ENCODE measurements at regions not wholly inside any gene's neighbourhood (a gene's known extent, or its start where the extent isn't known, plus 50 kb on each side); places are given as distances from the start of the nearest gene placed in this dataset.

DNA sequence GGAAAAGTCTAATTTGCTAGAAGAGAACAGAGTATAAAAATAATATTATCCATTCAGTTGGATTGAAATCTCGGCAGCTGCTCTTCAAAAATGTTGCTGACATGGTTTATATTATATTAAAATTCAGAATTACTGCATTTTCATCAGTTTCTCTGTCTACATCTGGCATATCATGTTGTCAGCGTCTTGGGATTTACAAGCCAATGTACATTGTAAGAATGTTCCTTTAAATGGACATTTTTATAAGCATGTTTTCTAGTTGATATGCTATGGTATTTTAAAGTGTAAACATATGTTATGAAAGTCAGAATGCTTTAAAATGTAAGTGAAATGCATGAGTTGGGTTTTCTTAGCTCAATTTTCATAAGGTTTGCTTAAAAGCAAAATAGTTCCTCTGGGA is 528.1 kb upstream of the CDH8 start:
- no peaks in the 10 kb centered on the region for H3K27me3 ChIP-seq (ENCODE audit: control insufficient read depth, insufficient read depth, low read length)
- TF ChIP-seq, protein P1, sequence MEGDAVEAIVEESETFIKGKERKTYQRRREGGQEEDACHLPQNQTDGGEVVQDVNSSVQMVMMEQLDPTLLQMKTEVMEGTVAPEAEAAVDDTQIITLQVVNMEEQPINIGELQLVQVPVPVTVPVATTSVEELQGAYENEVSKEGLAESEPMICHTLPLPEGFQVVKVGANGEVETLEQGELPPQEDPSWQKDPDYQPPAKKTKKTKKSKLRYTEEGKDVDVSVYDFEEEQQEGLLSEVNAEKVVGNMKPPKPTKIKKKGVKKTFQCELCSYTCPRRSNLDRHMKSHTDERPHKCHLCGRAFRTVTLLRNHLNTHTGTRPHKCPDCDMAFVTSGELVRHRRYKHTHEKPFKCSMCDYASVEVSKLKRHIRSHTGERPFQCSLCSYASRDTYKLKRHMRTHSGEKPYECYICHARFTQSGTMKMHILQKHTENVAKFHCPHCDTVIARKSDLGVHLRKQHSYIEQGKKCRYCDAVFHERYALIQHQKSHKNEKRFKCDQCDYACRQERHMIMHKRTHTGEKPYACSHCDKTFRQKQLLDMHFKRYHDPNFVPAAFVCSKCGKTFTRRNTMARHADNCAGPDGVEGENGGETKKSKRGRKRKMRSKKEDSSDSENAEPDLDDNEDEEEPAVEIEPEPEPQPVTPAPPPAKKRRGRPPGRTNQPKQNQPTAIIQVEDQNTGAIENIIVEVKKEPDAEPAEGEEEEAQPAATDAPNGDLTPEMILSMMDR (IDR thresholded peaks at IDR 0.05; ENCODE audit: insufficient read depth, low read length, severe bottlenecking): no peak
- H3K36me3 ChIP-seq (ENCODE audit: control insufficient read depth, insufficient read depth, low read length): no peaks in the 10 kb centered on the region
- DNase-seq (ENCODE audit: low read depth): no peak
- no peak overlapping the region for H3K4me3 ChIP-seq (ENCODE audit: low read depth, low read length)
- FAIRE-seq: no peak

DNA sequence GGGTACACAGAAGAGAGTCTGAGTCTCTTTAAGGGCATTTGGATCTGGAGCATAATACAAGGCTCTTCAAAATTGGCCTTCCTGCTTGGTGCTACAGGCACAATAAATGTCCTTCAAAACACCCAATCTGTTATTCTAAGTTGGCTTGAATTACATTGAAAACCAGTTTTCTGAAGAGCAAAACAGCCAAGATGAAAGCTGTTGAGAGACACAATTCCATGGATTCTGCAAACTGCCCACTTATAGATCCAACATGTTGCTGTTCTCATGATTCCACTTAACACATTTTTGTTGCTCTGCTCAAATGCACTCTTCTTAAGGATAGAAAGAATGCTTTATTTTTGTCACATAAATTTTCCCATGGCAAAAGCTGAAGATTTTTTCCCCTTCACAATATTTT is 525.9 kb upstream of the CDH8 start:
- FAIRE-seq (no peak), DNase-seq (ENCODE audit: low read depth) (no peak)
- Histone ChIP-seq H3K27me3 (ENCODE audit: control insufficient read depth, insufficient read depth, low read length) (no peaks in the 10 kb centered on the region), H3K4me3 (ENCODE audit: low read depth, low read length) (no peak overlapping the region), H3K36me3 (ENCODE audit: control insufficient read depth, insufficient read depth, low read length) (no peaks in the 10 kb centered on the region)
- TF ChIP-seq, protein P1 (IDR thresholded peaks at IDR 0.05; ENCODE audit: insufficient read depth, low read length, severe bottlenecking): no peak

DNA sequence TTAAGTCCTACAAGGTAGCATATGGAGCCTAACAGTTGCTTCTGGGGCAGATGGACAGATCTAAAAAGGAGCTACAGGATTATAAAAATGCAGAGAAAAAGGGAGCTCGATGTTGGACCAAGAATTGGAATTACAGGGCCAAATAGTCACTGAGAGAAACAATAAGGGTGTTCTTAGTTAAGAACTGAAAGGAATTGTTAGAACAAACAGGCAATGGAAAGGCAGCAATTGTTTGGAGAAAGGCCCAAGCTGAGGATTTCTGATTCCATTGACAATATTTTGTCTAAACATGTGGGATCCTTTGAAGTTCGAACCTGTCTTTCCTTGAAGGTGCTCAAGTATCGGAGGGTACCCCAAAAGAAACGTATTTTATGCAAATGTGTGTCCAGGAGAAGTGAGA is 513.6 kb upstream of the CDH8 start:
- Histone ChIP-seq H3K27me3 (ENCODE audit: control insufficient read depth, insufficient read depth, low read length) (no peaks in the 10 kb centered on the region), H3K4me3 (ENCODE audit: low read depth, low read length) (no peak overlapping the region), H3K36me3 (ENCODE audit: control insufficient read depth, insufficient read depth, low read length) (no peaks in the 10 kb centered on the region)
- TF ChIP-seq, protein P1 (IDR thresholded peaks at IDR 0.05; ENCODE audit: insufficient read depth, low read length, severe bottlenecking): no peak
- DNase-seq (ENCODE audit: low read depth) (no peak), FAIRE-seq (no peak)

DNA sequence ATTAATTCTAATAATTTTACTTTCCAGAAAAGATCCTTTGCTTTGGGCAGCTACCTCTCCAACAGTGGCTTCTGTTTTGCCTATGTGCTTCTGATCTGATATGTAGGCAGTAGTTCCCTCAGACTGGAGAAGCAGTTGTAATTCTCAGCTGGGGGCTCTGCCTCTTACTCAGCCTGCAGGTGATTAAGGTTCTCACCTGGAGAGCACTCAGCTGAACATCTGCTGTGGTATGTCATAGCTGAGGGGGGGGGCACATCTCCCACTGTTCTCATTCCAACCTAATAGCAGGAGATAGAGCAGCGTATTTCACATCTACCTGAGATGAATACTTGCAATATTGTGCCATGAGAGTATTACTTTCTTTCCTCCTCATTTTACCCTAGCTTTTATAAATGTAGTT is 511.9 kb upstream of the CDH8 start:
- no peak overlapping the region for H3K4me3 ChIP-seq (ENCODE audit: low read depth, low read length)
- no peak for DNase-seq (ENCODE audit: low read depth)
- no peaks in the 10 kb centered on the region for H3K36me3 ChIP-seq (ENCODE audit: control insufficient read depth, insufficient read depth, low read length)
- FAIRE-seq: no peak
- TF ChIP-seq, protein P1 (IDR thresholded peaks at IDR 0.05; ENCODE audit: insufficient read depth, low read length, severe bottlenecking): no peak
- H3K27me3 ChIP-seq (ENCODE audit: control insufficient read depth, insufficient read depth, low read length): no peaks in the 10 kb centered on the region

DNA sequence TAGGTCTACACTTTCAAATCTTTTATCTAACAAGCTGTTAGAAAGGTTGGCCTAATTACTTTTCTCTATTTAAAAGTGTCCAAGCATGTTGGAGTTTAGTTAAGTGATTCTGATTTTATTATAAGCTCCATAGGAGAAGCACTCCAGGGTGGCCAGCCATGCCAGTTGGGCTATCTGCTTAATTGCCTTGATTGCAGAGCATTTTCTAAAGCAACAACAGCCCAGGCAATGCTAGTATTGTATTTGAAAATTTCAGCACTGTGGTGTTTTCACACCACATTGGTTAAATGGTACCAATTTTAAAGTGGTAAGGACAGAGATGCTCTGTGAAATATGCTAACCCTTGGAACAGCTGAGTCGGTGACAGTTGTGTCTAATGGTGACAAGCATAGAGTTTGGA is 510.5 kb upstream of the CDH8 start:
- no peak overlapping the region for H3K4me3 ChIP-seq (ENCODE audit: low read depth, low read length)
- no peaks in the 10 kb centered on the region for H3K27me3 ChIP-seq (ENCODE audit: control insufficient read depth, insufficient read depth, low read length)
- H3K36me3 ChIP-seq (ENCODE audit: control insufficient read depth, insufficient read depth, low read length): no peaks in the 10 kb centered on the region
- FAIRE-seq (no peak), DNase-seq (ENCODE audit: low read depth) (no peak)
- TF ChIP-seq, protein P1 (IDR thresholded peaks at IDR 0.05; ENCODE audit: insufficient read depth, low read length, severe bottlenecking): no peak

DNA sequence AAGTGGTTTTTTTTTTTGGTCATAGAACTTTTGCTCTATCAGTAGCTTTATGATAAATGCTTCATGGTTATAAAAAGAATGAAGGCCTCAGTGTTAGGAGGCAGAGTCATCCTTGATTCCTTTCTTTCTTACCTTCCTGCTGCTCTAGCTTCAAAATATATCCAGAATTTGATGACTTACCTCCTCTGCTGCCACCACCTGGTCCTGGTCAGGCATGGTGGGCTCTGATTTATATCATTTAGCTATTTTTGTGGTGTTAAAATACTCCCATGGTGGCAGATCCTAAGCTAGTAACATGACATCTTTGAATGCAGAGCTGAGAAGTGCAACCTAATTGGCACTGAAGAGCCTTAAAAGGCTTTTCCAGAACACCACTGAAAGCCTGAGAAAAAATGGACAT is 508.8 kb upstream of the CDH8 start:
- Histone ChIP-seq H3K36me3 (ENCODE audit: control insufficient read depth, insufficient read depth, low read length) (no peaks in the 10 kb centered on the region), H3K27me3 (ENCODE audit: control insufficient read depth, insufficient read depth, low read length) (no peaks in the 10 kb centered on the region), H3K4me3 (ENCODE audit: low read depth, low read length) (no peak overlapping the region)
- no peak for FAIRE-seq
- no peak for DNase-seq (ENCODE audit: low read depth)
- TF ChIP-seq, protein P1 (IDR thresholded peaks at IDR 0.05; ENCODE audit: insufficient read depth, low read length, severe bottlenecking): no peak

Measured in bronchial epithelial cell (primary cell).